CD4-positive, alpha-beta T cell treated with Interleukin-17A for 1 hour (primary cell): ENCODE measurements at regions not wholly inside any gene's neighbourhood (a gene's known extent, or its start where the extent isn't known, plus 50 kb on each side); places are given as distances from the start of the nearest gene placed in this dataset.

ENCODE experiments used
- DNase-seq: peaks from one replicate; pipeline ENCODE4 v3.0.0-alpha.2; 2020

DNA sequence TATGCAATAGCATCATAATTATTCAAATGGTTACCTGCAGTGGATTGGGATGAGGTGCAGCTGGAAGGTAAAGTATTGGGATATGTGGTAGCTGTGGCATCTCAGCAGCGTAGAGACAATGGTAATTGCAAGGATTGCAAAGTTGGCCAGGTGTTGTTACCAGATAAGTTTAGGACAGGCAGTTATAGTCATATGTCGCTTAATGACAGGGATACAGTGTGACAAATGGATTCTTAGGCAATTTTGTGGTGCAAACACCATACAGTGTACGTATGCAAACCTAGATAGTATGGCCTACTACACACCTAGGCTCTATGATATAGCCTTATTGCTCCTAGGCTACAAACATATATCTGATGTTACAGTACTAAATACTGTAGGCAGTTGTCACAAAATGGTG lies 163.5 kb upstream of the LYZL2 start:
- DNase-seq: no peak

GRCh38 chr10:30792025-30792424 lies 162.5 kb upstream of the LYZL2 start:
- peak; percentile 27 for DNase-seq

DNA sequence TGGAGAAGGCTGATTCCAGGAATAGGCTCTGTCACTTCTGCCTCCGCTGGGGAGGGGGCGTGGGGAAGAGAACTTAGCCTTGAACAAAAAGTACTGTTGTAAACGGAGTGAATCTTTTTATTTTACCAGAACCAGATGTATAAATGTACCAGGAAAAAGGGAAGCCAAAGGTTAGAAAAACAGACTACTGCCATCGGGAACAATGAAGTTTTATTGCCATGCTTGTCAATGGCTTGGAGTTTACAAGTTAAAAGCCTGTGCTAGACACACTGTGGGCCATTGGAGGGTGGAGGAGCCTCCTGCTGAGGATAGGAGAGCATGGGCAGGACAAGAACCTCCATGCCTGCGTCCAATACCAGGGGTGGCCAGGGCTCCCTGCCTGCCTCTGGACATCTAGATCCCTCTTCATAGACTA lies 161.7 kb upstream of the LYZL2 start:
- no peak for DNase-seq

DNA sequence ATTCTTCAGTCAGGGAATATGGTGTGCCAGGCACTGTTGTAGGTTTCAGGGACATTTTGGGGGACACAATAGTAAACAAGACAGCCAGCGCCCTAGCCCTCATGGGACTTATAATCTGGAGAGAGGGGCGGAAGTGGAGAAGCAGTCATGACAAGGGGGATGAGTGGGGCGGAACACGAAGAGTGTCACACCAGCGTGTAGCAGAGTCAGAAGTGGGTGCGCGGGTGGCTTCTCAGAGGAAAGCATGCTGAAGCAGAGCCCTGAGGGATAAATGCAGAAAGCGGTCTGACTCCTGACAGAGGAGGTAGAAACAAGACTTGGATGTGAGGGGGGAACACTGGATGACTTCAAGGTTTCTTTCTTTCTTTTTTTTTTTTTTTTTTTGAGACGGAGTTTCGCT lies 160.3 kb upstream of the LYZL2 start:
- no peak for DNase-seq

GRCh38 chr10:30788307-30788706 lies 158.8 kb upstream of the LYZL2 start:
- no peak for DNase-seq

DNA sequence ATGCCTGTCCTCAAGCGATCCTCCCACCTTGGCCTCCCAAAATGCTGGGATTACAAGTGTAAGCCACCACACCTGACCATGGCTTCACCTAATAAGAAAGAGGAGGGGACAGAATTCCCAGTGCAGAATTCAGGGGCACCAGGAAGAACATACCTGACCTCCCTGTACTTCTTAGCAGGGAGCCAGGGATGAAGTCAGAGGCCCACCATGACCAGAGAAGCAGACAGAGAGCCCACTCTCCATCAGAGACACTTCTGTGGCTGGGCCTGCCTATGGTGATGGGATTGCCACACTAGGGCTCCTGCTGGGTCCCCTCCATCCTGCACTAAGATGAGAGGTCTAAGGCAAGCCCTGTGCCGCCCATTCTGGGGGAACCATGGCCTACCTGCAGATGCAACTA lies 157.4 kb upstream of the LYZL2 start:
- DNase-seq: no peak

- DNase-seq: no peak
Observed at GRCh38 chr10:30786131-30786530, 156.6 kb upstream of the LYZL2 start.

DNA sequence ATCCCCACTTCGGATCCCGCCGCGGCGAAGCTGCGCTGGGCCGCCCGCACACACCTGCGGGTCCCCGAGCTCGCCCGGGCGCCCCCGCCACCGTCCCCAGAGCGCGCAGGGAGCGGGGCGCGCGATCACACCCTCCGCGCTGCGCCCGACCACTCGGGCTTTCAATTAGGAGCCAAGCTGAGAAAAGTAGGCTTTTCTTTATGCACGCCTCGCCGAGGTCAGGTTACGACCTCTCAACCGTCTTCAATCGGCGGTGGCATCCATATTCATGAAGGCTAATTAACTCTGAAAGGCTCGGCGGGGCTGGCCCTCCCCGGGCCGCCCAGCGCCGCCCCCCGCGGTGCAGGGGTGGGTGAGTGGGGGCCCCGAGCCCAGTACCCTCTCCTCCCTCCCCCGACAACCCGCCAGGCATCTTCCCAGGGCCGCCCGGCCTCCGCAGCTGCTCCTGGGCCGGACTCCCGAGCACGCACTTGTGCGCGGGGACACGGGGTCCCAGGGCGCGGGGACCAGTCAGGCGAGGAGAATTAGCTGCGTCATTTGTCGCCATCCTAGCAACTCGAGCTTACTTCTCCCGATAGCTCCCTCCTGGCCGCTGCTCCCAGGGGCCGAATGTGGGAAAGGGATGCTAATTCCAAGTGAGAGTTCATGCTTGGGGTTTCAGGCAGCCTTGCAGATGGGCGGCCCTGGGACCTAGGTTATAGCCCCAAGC lies 155.5 kb upstream of the LYZL2 start:
- DNase-seq: peak; percentile 28

DNA sequence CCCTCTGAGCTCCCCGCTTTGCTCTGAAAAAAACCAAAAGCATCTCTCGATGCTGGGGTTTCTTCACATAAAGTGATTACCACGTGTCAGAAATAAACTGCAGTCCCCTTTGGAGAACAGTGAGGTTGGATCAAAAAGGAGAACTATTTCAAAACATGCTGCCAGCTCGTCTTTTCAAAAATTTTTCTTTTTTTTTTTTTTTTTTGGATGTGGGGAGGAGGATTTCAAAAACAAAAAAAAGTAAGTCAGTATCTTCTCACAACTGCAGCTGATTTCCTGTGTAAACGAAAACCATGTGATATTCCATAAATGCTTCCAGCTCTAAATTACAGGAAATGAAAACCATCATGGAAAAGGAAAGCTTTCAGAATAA lies 155.0 kb upstream of the LYZL2 start:
- DNase-seq: no peak

GRCh38 chr10:30783939-30784501 lies 154.5 kb upstream of the LYZL2 start:
- DNase-seq: peak; percentile 86

DNA sequence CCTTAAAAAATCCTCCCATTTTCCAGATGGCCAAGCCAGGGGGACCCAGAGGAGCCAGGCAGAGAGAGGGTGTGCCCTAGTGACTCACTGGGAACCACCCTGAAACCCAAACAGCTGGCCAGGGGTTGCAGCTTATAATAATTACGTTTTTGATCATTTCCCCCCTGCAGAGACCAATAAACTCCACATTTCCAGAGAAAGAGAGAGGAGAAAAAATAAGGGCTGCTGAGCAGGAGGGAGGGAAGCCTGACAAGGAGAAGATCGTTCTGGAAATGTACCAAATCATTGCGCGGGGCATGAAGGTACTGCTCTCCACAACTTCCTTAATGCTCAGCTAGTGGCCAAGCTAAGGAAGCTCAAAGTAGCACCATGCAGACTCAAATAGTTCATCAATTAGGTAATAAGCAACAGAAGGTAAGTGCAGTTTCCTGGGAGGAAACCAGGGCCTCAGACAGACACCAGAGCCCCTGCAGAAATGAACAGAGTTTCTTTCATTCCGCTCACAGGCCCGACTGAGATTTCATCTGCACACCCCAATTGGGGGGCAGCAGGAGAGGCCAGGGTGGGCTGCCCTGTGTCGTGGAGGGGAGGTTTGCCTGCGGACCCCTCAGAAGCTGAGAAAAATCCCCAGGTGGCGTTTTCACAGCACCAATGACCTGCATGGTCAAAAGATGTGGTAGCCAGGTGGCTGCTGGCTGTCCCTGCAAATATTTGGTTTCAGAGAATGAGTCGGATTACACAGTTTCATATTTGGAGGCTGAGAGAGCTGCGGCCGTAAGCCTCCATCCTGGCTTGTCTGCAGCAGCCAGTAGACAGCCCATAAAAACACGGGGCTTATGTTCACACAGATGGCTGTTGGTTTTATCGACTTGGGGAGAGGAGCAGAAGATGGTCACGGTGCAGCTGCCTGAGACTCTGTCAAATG lies 153.2 kb upstream of the LYZL2 start:
- no peak for DNase-seq

DNA sequence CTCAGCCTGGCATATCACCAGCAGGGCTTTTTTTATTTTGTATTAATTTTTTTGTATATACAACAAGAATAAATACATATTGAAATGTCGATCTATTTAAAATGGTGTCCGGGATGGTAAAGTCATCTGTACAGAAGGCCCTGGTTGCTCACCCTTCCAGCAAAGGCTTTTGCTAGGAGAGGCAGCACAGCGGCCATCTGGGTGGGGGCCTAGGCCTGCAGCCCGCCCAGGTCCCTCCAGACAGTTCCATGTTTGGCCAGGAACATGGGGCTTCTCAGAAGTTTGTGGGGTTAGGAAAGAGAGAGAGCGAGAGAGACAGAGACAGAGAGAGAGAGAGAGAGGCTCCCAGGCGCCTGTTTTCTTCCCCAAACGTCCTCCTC lies 152.6 kb upstream of the LYZL2 start:
- no peak for DNase-seq

- no peak for DNase-seq
Observed at GRCh38 chr10:30781670-30782121, 152.1 kb upstream of the LYZL2 start.

- DNase-seq: no peak
Observed at GRCh38 chr10:30778769-30779168, 149.2 kb upstream of the LYZL2 start.

DNA sequence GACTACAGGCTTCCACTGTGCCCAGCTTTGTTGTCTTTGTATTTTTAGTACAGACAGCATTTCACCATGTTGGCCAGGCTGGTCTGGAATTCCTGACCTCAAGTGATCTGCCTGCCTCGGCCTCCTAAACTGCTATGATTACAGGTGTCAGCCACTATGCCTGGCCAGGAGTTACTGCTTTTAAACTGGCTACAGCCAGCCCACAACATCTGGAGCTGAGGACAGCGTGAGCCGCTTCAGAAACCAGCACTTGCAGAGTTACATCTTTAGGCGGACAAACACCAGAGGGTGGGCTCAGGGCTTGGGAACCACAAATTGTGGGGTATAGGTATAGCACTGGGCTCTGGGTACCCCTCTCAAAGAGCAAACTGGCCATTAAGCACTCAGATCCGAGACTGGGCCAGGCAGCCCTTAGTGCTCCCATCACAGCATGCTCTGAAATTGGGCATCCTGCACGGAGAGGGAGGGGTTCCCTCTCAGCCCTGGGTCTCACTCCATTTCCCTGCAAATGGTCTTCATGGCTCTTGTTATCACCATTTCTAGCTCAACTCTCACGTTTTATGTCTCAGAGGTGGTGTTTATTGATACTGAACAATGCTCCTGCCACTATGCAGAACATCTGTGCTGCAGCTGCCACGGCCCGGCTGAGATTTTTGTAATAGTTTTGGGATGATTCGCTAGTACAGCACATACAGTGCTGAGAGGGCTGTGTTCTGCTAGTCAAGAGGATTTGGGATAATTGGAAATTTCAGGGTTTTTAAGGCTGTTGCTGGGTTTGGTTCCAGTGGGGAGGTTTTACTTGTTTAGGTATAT lies 146.4 kb upstream of the LYZL2 start:
- no peak for DNase-seq

DNA sequence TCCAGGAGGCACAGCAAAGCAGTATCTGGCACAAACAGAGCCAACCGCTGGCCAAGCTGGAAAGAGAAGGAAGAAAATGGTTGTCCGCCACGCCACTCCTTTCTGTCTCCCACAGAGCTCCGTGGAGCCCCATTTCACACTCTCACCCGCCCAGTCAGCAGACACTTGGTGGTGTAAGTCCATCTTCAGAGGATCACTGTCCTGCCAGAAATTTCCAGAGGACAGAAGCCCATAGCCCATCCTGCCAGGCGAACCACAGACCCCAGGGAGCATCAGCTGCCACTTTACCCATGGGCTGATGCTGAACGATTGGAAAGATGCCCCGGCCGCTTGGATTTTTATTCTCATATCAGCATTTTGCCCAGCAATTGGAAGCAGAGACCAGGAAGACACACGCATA lies 144.7 kb upstream of the LYZL2 start:
- no peak for DNase-seq

GRCh38 chr10:30773501-30773900 lies 143.9 kb upstream of the LYZL2 start:
- no peak for DNase-seq

GRCh38 chr10:30770816-30771215 lies 141.3 kb upstream of the LYZL2 start:
- no peak for DNase-seq

DNA sequence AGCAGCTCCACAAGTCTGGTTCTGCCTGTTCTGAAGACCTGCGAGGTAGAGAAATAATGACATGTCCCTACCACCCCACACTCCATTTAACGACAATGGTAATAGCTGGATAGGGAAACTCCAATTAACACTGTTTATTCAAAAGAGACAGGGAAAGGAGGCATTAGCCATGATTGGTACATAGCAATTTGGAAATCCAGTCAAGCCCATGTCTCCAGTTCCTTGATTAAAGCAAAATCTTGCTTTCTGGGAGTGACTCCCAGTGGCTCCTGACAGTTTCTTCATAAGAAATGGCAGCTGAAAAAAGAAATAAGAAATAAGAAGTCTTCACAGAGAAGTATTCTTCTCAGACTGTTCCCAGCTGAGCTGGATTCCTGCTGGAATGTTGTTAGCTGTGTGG lies 140.7 kb upstream of the LYZL2 start:
- DNase-seq: no peak

DNA sequence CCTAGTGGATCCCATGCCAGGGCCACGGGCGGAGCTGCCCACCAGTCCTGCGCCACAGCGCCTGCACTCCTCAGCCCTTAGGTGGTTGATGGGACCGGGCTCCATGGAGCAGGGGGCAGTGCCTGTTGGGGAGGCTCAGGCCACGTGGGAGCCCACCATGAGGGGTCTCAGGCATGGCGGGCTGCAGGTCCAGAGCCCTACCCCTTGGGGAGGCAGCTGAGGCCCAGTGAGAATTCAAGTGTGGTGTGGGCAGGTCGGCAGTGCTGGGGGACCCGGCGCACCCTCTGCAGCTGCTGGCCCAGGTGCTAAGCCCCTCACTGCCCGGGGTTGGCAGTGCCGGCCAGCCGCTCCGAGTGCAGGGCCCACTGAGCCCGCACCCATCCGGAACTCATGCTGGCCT lies 139.8 kb upstream of the LYZL2 start:
- DNase-seq: no peak

DNA sequence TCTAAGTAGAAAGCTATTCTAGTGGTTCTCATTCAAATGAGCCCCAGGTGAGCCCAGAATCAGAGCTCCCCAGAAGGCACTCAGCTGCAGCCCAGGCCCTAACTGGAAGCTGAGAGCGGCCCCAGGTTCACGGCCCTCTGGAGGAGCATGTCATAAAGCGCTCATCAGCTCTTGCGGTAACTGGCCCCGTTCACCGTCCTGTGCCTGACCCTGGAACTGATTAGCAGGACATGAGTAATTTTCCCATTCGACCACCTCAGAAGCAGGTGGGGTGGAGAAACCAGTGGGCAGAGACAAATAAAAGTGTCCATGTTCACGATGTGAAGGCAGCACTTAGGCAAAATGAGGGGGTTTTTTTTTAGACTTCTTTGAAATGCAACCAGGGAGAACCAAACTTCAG lies 136.1 kb upstream of the LYZL2 start:
- no peak for DNase-seq

DNA sequence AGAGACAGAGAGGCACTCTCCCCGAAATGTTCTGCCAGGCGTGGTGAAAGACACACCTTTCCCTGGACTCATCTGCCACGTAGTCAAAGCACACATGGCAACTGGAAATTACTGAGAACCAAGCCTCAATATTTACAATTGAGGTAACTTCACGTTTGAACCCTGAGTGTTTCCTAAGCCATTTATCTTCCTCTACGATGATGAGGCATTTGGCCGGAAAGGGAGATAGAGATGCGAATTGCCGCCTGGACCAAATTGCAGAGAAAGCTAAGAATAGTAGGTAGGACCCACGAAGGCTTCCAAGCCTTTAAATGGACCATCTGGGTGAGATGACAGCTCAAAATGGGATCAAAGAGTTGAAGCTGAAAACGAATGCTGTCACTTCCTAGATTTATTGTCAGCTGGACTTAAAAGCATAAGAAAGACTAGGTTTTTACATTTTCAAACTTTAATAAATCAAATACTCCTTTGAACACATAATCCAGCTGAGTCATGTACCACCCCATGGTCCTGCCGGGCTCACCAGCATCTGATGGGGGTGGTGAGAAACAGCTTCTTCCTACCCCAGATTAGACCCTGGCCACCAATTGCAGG lies 135.6 kb upstream of the LYZL2 start:
- no peak for DNase-seq

DNA sequence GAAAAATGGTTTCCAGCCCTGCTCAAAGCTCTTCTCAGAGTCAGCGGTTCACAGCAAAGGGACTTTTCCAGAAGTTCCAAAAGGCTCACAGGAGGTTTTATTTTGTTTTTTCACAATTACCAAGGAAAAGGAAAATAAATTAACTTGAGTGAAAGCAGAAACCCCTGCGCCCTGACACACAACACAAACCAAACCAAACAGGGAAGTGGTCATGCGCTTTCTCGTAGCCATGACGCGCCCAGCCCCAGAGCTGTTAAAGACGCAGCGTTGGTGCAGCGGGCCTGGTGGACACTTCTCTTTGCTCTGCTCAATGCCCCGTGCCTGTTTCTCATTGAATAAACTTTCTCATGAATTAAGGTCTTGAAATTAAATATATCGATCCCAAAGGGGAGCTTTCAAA lies 134.4 kb upstream of the LYZL2 start:
- DNase-seq: no peak
